GM12865 (cell line): ENCODE measurements at regions not wholly inside any gene's neighbourhood (a gene's known extent, or its start where the extent isn't known, plus 50 kb on each side); places are given as distances from the start of the nearest gene placed in this dataset.

Source experiments
- DNase-seq: peaks from one replicate; pipeline ENCODE4 v3.0.0; 2010; ENCODE audit warnings: low read depth
- H3K4me3 ChIP-seq: 2 replicates; pipeline ENCODE4 v1.5.1; 2011; ENCODE audit warnings: mild to moderate bottlenecking, low read depth, low read length, control low read depth
- CTCF ChIP-seq: IDR thresholded peaks from 2 replicates; pipeline ENCODE4 v1.5.1; 2011; ENCODE audit warnings: low read length, control low read depth, low read depth, inconsistent platforms; ENCODE audit not compliant: insufficient read depth; ENCODE audit errors: missing control alignments

GRCh38 chr20:40109136-40109535, 579.9 kb downstream of the MAFB start:
- no peak overlapping the region for H3K4me3 ChIP-seq
- TF ChIP-seq CTCF = no peak
- DNase-seq = no peak

DNA sequence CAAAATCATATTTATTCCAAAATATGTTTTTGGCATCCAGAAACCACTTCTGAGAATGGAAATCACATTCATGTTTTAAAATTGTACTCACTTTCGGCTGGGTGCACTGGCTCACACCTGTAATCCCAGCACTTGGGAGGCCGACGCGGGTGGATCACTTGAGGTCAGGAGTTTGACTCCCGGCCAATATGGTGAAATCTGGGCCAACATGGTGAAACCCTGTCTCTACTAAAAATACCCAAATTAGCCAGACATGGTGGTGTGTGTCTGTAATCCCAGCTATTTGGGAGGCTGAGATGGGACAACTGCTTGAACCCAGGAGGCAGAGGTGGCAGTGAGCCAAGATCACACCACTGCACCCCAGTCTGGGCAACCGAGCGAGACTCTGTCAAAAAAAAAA, 580.7 kb downstream of the MAFB start:
- no peak overlapping the region for H3K4me3 ChIP-seq
- DNase-seq = no peak
- TF ChIP-seq CTCF = no peak

DNA sequence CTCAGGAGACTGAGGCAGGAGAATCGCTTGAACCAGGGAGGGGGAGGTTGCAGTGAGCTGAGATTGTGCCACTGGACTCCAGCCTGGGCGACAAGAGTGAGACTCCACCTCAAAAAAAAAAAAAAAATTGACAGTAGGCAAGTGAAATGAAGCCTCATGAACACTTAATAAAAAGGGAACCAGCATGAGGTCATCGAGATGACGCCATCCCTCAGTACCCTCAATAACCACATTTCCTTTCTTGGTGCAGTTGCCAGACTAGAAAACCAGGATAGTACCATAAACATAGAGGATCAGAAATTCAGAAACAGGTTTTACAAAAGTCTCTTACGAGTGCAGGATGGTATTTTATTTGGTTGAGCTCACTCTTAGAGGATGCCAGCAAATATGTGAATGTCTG, 584.1 kb downstream of the MAFB start:
- no peak for TF ChIP-seq CTCF
- no peak for DNase-seq
- no peak overlapping the region for H3K4me3 ChIP-seq

GRCh38 chr20:40103420-40103819, 585.6 kb downstream of the MAFB start:
- DNase-seq = no peak
- TF ChIP-seq CTCF = no peak
- no peak overlapping the region for H3K4me3 ChIP-seq

GRCh38 chr20:40101560-40101959, 587.5 kb downstream of the MAFB start:
- no peak for TF ChIP-seq CTCF
- H3K4me3 ChIP-seq = no peak overlapping the region
- no peak for DNase-seq

DNA sequence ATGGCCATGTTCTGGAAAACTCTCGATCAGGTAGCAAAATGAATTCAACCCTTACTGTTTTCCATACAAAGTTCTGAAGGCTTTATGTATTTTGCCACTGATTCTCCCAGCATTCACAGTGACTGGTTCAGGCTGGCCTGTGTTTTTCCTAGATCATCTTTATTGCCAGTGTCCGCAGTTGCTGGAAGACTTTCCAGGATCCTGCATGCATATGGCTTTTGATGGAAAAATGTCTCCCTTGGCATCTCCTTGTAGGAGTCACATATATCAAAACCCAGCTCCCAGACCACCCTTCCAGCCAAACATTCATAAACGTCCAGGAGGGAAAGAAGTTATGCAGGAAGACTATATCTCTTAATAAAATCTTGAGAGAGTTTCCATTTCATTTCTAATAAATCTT, 588.8 kb downstream of the MAFB start:
- H3K4me3 ChIP-seq = no peak overlapping the region
- no peak for TF ChIP-seq CTCF
- DNase-seq = no peak

DNA sequence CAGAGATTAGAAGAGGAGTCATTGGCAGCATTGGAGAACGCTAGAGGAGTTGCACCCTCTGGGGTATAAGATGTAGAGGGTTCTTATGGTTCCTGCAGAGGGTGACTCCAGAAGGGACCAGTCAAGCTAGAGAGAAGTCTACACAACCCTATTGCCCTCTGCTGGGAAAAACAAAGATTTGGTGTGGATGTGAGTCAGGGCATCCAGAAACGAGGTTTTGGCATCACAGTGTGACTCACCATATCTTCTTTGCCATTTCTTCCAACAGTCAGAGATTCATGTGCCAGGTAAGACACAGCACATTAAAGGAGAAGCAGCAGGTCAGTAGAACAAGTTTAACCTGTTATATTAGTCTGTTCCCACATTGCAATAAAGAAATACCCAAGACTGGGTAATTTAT, 598.8 kb downstream of the MAFB start:
- no peak overlapping the region for H3K4me3 ChIP-seq
- no peak for DNase-seq
- TF ChIP-seq CTCF = no peak
